Keratinocyte (primary cell): ENCODE measurements at regions not wholly inside any gene's neighbourhood (a gene's known extent, or its start where the extent isn't known, plus 50 kb on each side); places are given as distances from the start of the nearest gene placed in this dataset.

Source experiments
- DNase-seq: peaks from one replicate; pipeline ENCODE4 v3.0.0-alpha.2; 2011; ENCODE audit warnings: low read depth, missing footprints, low spot score
- FAIRE-seq: peaks from 2 replicates; lab custom pipeline; 2011; peaks lifted over from hg19 to GRCh38; lab: Jason Lieb, UNC
- H2AFZ ChIP-seq: 2 replicates; pipeline ENCODE4 v1.6.0; 2012; ENCODE audit warnings: low read length, control low read depth, inconsistent platforms; ENCODE audit not compliant: control insufficient read depth
- H3K27ac ChIP-seq: 2 replicates; pipeline ENCODE4 v1.5.1; 2011; ENCODE audit warnings: low read length; ENCODE audit not compliant: control insufficient read depth, insufficient read depth
- H3K27me3 ChIP-seq: 3 replicates; pipeline ENCODE4 v1.6.0; 2011; ENCODE audit warnings: low read length; ENCODE audit not compliant: control insufficient read depth, insufficient read depth; ENCODE audit errors: extremely low read depth
- H3K36me3 ChIP-seq, 2 experiments: 2 replicates in 1 of 2; 3 replicates in 1 of 2; pipeline ENCODE4 v1.5.1; 2011; ENCODE audit warnings: low read length in 2 of 2, mild to moderate bottlenecking in 1 of 2; ENCODE audit not compliant: control insufficient read depth in 2 of 2, insufficient read depth in 2 of 2; ENCODE audit errors: extremely low read depth in 1 of 2
- H3K4me1 ChIP-seq: 3 replicates; pipeline ENCODE4 v1.5.1; 2011; ENCODE audit warnings: low read length; ENCODE audit not compliant: control insufficient read depth, insufficient read depth; ENCODE audit errors: extremely low read depth
- H3K4me2 ChIP-seq: 3 replicates; pipeline ENCODE4 v1.6.0; 2011; ENCODE audit warnings: low read depth, low read length; ENCODE audit not compliant: control insufficient read depth, insufficient read depth; ENCODE audit errors: extremely low read depth
- H3K4me3 ChIP-seq, 3 experiments: fragments of 200-600 bp in 1 of 3; sonication (generic) in 1 of 3; 2 replicates in 2 of 3; 3 replicates in 1 of 3; pipeline ENCODE4 v1.5.1; 2011 to 2016; ENCODE audit warnings: low read length in 3 of 3, mild to moderate bottlenecking in 3 of 3, control low read depth in 2 of 3, inconsistent platforms in 1 of 3, low read depth in 1 of 3, mixed read lengths in 1 of 3, mixed run types in 1 of 3, moderate library complexity in 1 of 3; ENCODE audit not compliant: control insufficient read depth in 2 of 3, insufficient read depth in 2 of 3; ENCODE audit errors: extremely low read depth in 1 of 3
- H3K79me2 ChIP-seq: 2 replicates; pipeline ENCODE4 v1.6.0; 2012; ENCODE audit warnings: low read length; ENCODE audit not compliant: control insufficient read depth, insufficient read depth
- H3K9ac ChIP-seq: 3 replicates; pipeline ENCODE4 v1.6.0; 2011; ENCODE audit warnings: low read length; ENCODE audit not compliant: control insufficient read depth, insufficient read depth; ENCODE audit errors: extremely low read depth
- H3K9me1 ChIP-seq: 3 replicates; pipeline ENCODE4 v1.6.0; 2011; ENCODE audit warnings: low read length; ENCODE audit not compliant: control insufficient read depth, insufficient read depth; ENCODE audit errors: extremely low read depth
- H3K9me3 ChIP-seq: 2 replicates; pipeline ENCODE4 v1.5.1; 2012; ENCODE audit warnings: low read depth, low read length; ENCODE audit not compliant: control insufficient read depth
- H4K20me1 ChIP-seq: 3 replicates; pipeline ENCODE4 v1.6.0; 2011; ENCODE audit warnings: low read length; ENCODE audit not compliant: control insufficient read depth, insufficient read depth; ENCODE audit errors: extremely low read depth
- CTCF ChIP-seq, 3 experiments: IDR thresholded peaks in 1 of 3; conservative IDR thresholded peaks in 1 of 3; optimal IDR thresholded peaks in 1 of 3; 2 replicates in 2 of 3; 3 replicates in 1 of 3; pipeline versions ENCODE3 to v1.5.1; 2011; ENCODE audit warnings: low read length in 3 of 3, mild to moderate bottlenecking in 3 of 3, moderate library complexity in 2 of 3, control low read depth in 1 of 3, inconsistent platforms in 1 of 3; ENCODE audit not compliant: insufficient read depth in 2 of 3; ENCODE audit errors: extremely low read depth in 1 of 3
- EZH2 ChIP-seq: IDR thresholded peaks from one replicate; pipeline ENCODE4 v1.6.1; 2012; ENCODE audit warnings: inconsistent platforms, mild to moderate bottlenecking, low read length, moderate library complexity
- dilution Hi-C: fragments of 300-500 bp; cut with MboI; formaldehyde crosslinking; loops from one replicate; pipeline ENCODE4 v1.7.0; 2020; ENCODE audit warnings: low sequenced_read_pairs; ENCODE audit not compliant: extremely low pct_ligation_motif_present

DNA sequence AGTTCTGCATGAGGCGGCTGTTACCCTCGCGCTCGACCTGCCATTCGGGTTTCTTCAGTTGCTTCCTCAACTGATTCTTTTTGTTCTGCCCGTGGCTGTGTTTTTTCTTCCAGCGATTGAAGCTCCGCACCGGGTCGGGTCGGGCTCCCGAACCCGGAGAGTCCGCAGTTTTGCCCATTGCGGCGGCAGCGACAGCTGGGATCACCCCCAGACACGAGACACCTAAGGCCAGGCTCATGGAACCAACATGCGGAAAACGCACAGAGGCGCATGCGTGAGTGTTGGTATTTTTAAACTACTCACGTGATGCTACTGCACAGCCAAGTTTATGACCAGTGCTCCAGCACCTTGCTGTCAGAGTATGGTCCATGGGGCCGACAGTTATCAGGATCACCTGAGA, 100.0 kb downstream of the SPATA31D1 start:
- H2AFZ ChIP-seq: no peak overlapping the region
- dilution Hi-C loops: no loop called here
- H3K79me2 ChIP-seq: no peaks in the 10 kb centered on the region
- H3K36me3 ChIP-seq: no peaks in the 10 kb centered on the region
- H3K4me3 ChIP-seq: no peak overlapping the region
- no peaks in the 10 kb centered on the region for H3K4me1 ChIP-seq
- DNase-seq: no peak
- H3K9me1 ChIP-seq: no peaks in the 10 kb centered on the region
- no peaks in the 10 kb centered on the region for H4K20me1 ChIP-seq
- no peak overlapping the region for H3K27ac ChIP-seq
- no peaks in the 10 kb centered on the region for H3K27me3 ChIP-seq
- no peak for FAIRE-seq
- H3K9ac ChIP-seq: no peak overlapping the region
- no peaks in the 10 kb centered on the region for H3K9me3 ChIP-seq
- H3K4me2 ChIP-seq: no peak overlapping the region
- TF ChIP-seq EZH2 (no peak), CTCF (optimal IDR thresholded peaks at IDR 0.05 in 1 of 3, IDR thresholded peaks at IDR 0.05 in 1 of 3, conservative IDR thresholded peaks at IDR 0.05 in 1 of 3; ENCODE audit: extremely low read depth in 1 of 3, insufficient read depth in 2 of 3, low read length in 3 of 3) (no peak)

- TF ChIP-seq EZH2 (no peak), CTCF (optimal IDR thresholded peaks at IDR 0.05 in 1 of 3, IDR thresholded peaks at IDR 0.05 in 1 of 3, conservative IDR thresholded peaks at IDR 0.05 in 1 of 3; ENCODE audit: extremely low read depth in 1 of 3, insufficient read depth in 2 of 3, low read length in 3 of 3) (no peak)
- Histone ChIP-seq H2AFZ (no peak overlapping the region), H3K9ac (no peak overlapping the region), H3K36me3 (no peaks in the 10 kb centered on the region), H3K4me3 (no peak overlapping the region), H3K27me3 (no peaks in the 10 kb centered on the region), H3K4me2 (no peak overlapping the region), H3K9me3 (no peaks in the 10 kb centered on the region), H3K79me2 (no peaks in the 10 kb centered on the region), H3K4me1 (no peaks in the 10 kb centered on the region), H3K27ac (no peak overlapping the region), H3K9me1 (no peaks in the 10 kb centered on the region), H4K20me1 (no peaks in the 10 kb centered on the region)
- dilution Hi-C loops: no loop called here
- DNase-seq: no peak
- no peak for FAIRE-seq
These were observed 101.5 kb downstream of the SPATA31D1 start for GRCh38 chr9:82090046-82090445.
